Osteoblast (primary cell): ENCODE measurements at regions not wholly inside any gene's neighbourhood (a gene's known extent, or its start where the extent isn't known, plus 50 kb on each side); places are given as distances from the start of the nearest gene placed in this dataset. TPM values are rescaled to one million over a fixed set of nuclear protein-coding genes. Genes with fewer than 3 reads are reported as not detected.

ENCODE experiments used
- DNase-seq: peaks from one replicate; pipeline ENCODE4 v3.0.0; 2011; ENCODE audit warnings: low spot score, mixed read lengths; ENCODE audit not compliant: insufficient read length; ENCODE audit errors: missing footprints
- H2AFZ ChIP-seq: 2 replicates; pipeline ENCODE4 v1.6.0; 2011; ENCODE audit warnings: mild to moderate bottlenecking, low read length
- H3K27ac ChIP-seq: 2 replicates; pipeline ENCODE4 v1.5.1; 2011; ENCODE audit warnings: mild to moderate bottlenecking, low read depth, low read length, moderate library complexity
- H3K27me3 ChIP-seq: 2 replicates; pipeline ENCODE4 v1.6.0; 2012; ENCODE audit warnings: mild to moderate bottlenecking, control low read depth, inconsistent platforms, low read length, moderate library complexity; ENCODE audit not compliant: insufficient read depth
- H3K36me3 ChIP-seq: 2 replicates; pipeline ENCODE4 v1.5.1; 2011; ENCODE audit warnings: mild to moderate bottlenecking, low read length, control low read depth, moderate library complexity; ENCODE audit not compliant: insufficient read depth
- H3K4me1 ChIP-seq: 2 replicates; pipeline ENCODE4 v1.5.1; 2011; ENCODE audit warnings: mild to moderate bottlenecking, low read length, control low read depth, moderate library complexity; ENCODE audit not compliant: insufficient read depth
- H3K4me2 ChIP-seq: 2 replicates; pipeline ENCODE4 v1.6.0; 2011; ENCODE audit warnings: mild to moderate bottlenecking, low read length; ENCODE audit not compliant: insufficient read depth
- H3K4me3 ChIP-seq: fragments of 200-600 bp; sonication (generic); 3 replicates; pipeline ENCODE4 v1.5.1; 2012; ENCODE audit warnings: mild to moderate bottlenecking, low read length, inconsistent platforms; ENCODE audit not compliant: insufficient read depth
- H3K79me2 ChIP-seq: 2 replicates; pipeline ENCODE4 v1.6.0; 2012; ENCODE audit warnings: mild to moderate bottlenecking, low read length, control low read depth, inconsistent platforms; ENCODE audit not compliant: insufficient read depth
- H3K9me3 ChIP-seq: 2 replicates; pipeline ENCODE4 v1.5.1; 2011; ENCODE audit warnings: low read depth, low read length, control low read depth
- H4K20me1 ChIP-seq: 2 replicates; pipeline ENCODE4 v1.6.0; 2012; ENCODE audit warnings: mild to moderate bottlenecking, low read length, control low read depth; ENCODE audit not compliant: insufficient read depth
- small RNA-seq: library from RNA; depleted of rRNA; stranded (forward); fragments of <200 nt; gene quantifications from one replicate; pipeline ENCODE3, GENCODE V24; 2012
- TF ChIP-seq, protein P1 (sequence below): IDR thresholded peaks from 2 replicates; pipeline ENCODE4 v1.5.1; 2011; ENCODE audit warnings: mild to moderate bottlenecking, low read depth, low read length, moderate library complexity; ENCODE audit errors: extremely low read depth

DNA sequence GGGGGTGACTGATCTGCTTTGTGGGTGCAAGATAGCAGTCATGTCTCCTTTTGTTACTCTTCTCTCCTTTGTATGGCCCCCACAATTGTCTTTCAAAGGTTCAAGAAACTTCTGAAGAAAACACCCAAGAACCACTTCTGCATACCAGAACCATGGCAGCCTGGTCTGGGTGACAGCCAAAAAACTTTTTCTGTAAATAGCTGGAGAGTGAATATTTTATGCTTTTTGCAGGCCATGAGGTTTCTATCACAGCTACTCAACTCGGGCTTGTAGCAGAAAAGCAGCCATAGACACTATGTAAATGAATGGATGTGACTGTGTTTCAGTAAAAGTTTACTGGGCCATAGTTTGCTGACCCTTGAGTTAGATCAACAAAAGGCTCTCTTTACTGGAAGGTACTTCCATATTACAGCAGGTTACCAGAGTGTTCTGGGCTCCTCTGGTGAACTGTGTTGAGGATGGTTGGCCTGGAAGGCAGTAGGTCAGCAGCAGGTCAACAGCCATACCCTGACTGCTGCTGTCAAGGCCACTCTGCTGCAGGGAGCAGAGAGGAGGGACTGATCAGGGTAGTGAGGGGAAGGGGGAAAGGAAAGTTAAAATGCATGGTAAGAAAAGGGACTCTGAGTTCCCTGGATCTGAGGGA is 116.4 kb downstream of the GDAP2 start:
- Histone ChIP-seq H3K9me3 (no peaks in the 10 kb centered on the region), H3K4me1 (peaks cover 27% of the 10 kb centered on the region), H4K20me1 (no peaks in the 10 kb centered on the region), H3K36me3 (no peaks in the 10 kb centered on the region), H3K4me2 (no peak overlapping the region), H3K27ac (no peak overlapping the region), H3K4me3 (no peak overlapping the region), H3K79me2 (no peaks in the 10 kb centered on the region), H2AFZ (no peak overlapping the region), H3K27me3 (no peaks in the 10 kb centered on the region)
- TF ChIP-seq, protein P1, sequence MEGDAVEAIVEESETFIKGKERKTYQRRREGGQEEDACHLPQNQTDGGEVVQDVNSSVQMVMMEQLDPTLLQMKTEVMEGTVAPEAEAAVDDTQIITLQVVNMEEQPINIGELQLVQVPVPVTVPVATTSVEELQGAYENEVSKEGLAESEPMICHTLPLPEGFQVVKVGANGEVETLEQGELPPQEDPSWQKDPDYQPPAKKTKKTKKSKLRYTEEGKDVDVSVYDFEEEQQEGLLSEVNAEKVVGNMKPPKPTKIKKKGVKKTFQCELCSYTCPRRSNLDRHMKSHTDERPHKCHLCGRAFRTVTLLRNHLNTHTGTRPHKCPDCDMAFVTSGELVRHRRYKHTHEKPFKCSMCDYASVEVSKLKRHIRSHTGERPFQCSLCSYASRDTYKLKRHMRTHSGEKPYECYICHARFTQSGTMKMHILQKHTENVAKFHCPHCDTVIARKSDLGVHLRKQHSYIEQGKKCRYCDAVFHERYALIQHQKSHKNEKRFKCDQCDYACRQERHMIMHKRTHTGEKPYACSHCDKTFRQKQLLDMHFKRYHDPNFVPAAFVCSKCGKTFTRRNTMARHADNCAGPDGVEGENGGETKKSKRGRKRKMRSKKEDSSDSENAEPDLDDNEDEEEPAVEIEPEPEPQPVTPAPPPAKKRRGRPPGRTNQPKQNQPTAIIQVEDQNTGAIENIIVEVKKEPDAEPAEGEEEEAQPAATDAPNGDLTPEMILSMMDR: no peak
- no peak for DNase-seq

Small RNA genes lying in the stretch of these regions (small RNA-seq; reads per million reads assigned to genes)
- gene AL390877.1 (not detected), gene RF00561 (not detected)
